Common myeloid progenitor, CD34-positive (primary cell): ENCODE measurements at regions not wholly inside any gene's neighbourhood (a gene's known extent, or its start where the extent isn't known, plus 50 kb on each side); places are given as distances from the start of the nearest gene placed in this dataset.

Experiments used
- CTCF ChIA-PET: fragments of 350-600 bp; sonication (Branson Sonifier 250); formaldehyde crosslinking; loops from one replicate; lab custom pipeline; 2021; ENCODE audit warnings: antibody characterized with exemption; lab: Charles Lee
- POLR2A ChIA-PET: fragments of 350-600 bp; sonication (Branson Sonifier 250); formaldehyde crosslinking; loops from one replicate; lab custom pipeline; 2021; ENCODE audit warnings: antibody characterized with exemption; lab: Charles Lee
- DNase-seq, 3 donors: peaks; one replicate each; pipeline versions ENCODE4 v3.0.0 to v3.0.0-alpha.2; 2013
- H3K27ac ChIP-seq, 2 experiments: 1 replicate in 1 of 2; 2 replicates in 1 of 2; pipeline ENCODE4 v1.7.0; 2013; ENCODE audit warnings: inconsistent platforms in 2 of 2, low read length in 2 of 2, mild to moderate bottlenecking in 2 of 2, low read depth in 1 of 2, moderate library complexity in 1 of 2; ENCODE audit not compliant: severe bottlenecking in 2 of 2, insufficient read depth in 1 of 2, poor library complexity in 1 of 2
- H3K27me3 ChIP-seq, 5 experiments: replicated peaks in 2 of 5; 1 replicate in 3 of 5; 2 replicates in 2 of 5; pipeline versions ENCODE4 v1.6.1 to v1.7.0; 2013; ENCODE audit warnings: low read length in 4 of 5, mild to moderate bottlenecking in 2 of 5, moderate library complexity in 2 of 5, inconsistent platforms in 1 of 5; ENCODE audit not compliant: insufficient read depth in 5 of 5, control insufficient read depth in 4 of 5
- H3K36me3 ChIP-seq, 4 experiments: 1 replicate in 2 of 4; 2 replicates in 2 of 4; pipeline versions ENCODE4 v1.6.1 to v1.7.0; 2013; ENCODE audit warnings: low read length in 3 of 4, control low read depth in 1 of 4, mild to moderate bottlenecking in 1 of 4; ENCODE audit not compliant: control insufficient read depth in 4 of 4, insufficient read depth in 4 of 4
- H3K4me1 ChIP-seq, 4 experiments: 1 replicate in 3 of 4; 2 replicates in 1 of 4; pipeline versions ENCODE4 v1.6.1 to v1.7.1; 2013; ENCODE audit warnings: low read length in 3 of 4, mild to moderate bottlenecking in 3 of 4, control low read depth in 1 of 4, inconsistent platforms in 1 of 4, moderate library complexity in 1 of 4; ENCODE audit not compliant: control insufficient read depth in 4 of 4, insufficient read depth in 4 of 4; ENCODE audit errors: control extremely low read depth in 1 of 4
- H3K4me3 ChIP-seq, 7 experiments: 1 replicate in 4 of 7; 2 replicates in 3 of 7; pipeline versions ENCODE4 v1.5.1 to v1.7.0; 2013; ENCODE audit warnings: mild to moderate bottlenecking in 7 of 7, low read length in 6 of 7, moderate library complexity in 6 of 7, inconsistent platforms in 2 of 7, low read depth in 2 of 7, control low read depth in 1 of 7; ENCODE audit not compliant: insufficient read depth in 4 of 7, control insufficient read depth in 1 of 7; ENCODE audit errors: extremely low read depth in 1 of 7
- H3K9me3 ChIP-seq, 5 experiments: 1 replicate in 4 of 5; 2 replicates in 1 of 5; pipeline versions ENCODE4 v1.6.1 to v1.7.1; 2013; ENCODE audit warnings: low read length in 4 of 5, mild to moderate bottlenecking in 2 of 5, inconsistent platforms in 1 of 5, low read depth in 1 of 5, moderate library complexity in 1 of 5; ENCODE audit not compliant: control insufficient read depth in 4 of 5, insufficient read depth in 2 of 5; ENCODE audit errors: control extremely low read depth in 1 of 5
- WGBS: methylation state at CpG from one replicate; pipeline ENCODE4 v1.1.5; 2013; ENCODE audit not compliant: insufficient coverage; 5-methylcytosine and 5-hydroxymethylcytosine counted together

- no peaks in the 10 kb centered on the region for H3K4me1 ChIP-seq
- POLR2A ChIA-PET = no interaction called here
- CTCF ChIA-PET = interaction anchor here (1.4 kb wide), 1 partner anchor 9 kb away, joined by 4 read pairs; no protein-coding TSS in a partner anchor
- H3K27me3 ChIP-seq = peaks cover 0 to 2% (median 0%) of the 10 kb centered on the region in 5 experiments
- WGBS = 100% methylated on average over 1 of the region's 3 CpGs
- no peak for DNase-seq
- peaks cover 0 to 2% (median 0%) of the 10 kb centered on the region in 5 experiments for H3K9me3 ChIP-seq
- no peaks in the 10 kb centered on the region for H3K36me3 ChIP-seq
- no peak overlapping the region for H3K4me3 ChIP-seq
- H3K27ac ChIP-seq = no peak overlapping the region
Measured at GRCh38 chr5:74372051-74372450, 268.5 kb downstream of the ENC1 start.

DNA sequence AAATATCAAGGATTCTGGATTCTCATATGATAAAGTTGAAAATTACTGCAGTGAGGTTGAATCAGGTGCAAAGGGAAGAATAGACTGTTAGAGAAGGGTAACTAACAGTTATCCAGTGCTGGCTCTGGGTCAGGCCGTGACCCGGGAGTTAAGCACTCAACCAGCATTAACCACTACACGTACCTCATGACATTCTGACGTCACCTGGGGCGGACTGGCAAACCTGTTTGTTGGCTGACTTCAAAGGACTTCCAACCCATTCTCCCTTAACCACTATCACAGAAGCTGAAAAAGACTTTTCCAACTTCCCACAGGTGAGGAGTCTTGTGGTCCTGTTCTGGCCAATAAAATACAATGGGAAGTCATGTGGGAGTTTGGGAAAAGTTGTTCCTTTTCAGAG lies 268.9 kb downstream of the ENC1 start:
- Histone ChIP-seq H3K9me3 (peaks cover 0 to 2% (median 0%) of the 10 kb centered on the region in 5 experiments), H3K27ac (no peak overlapping the region), H3K27me3 (peaks cover 0 to 2% (median 0%) of the 10 kb centered on the region in 5 experiments), H3K36me3 (no peaks in the 10 kb centered on the region), H3K4me3 (no peak overlapping the region), H3K4me1 (no peaks in the 10 kb centered on the region)
- CTCF ChIA-PET = no interaction called here
- POLR2A ChIA-PET = no interaction called here
- no peak for DNase-seq
- WGBS = 100% methylated on average over 3 of the region's 5 CpGs

DNA sequence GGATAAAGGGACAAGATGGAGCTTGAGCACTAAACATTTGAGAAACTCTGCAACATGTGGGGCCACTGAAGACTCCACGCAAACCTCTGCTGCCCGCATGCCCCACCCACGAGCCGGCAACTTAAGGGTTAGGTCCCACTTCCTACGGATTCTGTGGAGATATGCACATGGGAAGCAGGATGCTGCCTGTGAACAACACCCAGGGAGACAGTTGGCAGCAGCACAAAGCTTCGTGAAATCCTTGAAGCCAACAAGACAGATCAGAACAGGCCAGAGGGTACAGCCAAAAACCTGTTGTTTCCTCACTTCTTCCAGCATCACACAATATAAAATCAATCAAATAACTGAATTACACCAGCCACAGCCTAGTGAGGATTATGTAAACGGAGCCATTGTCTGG lies 270.4 kb downstream of the ENC1 start:
- Histone ChIP-seq H3K36me3 (no peaks in the 10 kb centered on the region), H3K27me3 (peaks cover 0 to 2% (median 0%) of the 10 kb centered on the region in 5 experiments), H3K27ac (no peak overlapping the region), H3K4me3 (no peak overlapping the region), H3K4me1 (no peaks in the 10 kb centered on the region), H3K9me3 (peaks cover 0 to 9% (median 2%) of the 10 kb centered on the region in 5 experiments)
- WGBS = 93% methylated on average over 6 of the region's 7 CpGs
- CTCF ChIA-PET = no interaction called here
- no peak for DNase-seq
- POLR2A ChIA-PET = interaction anchor here (0.6 kb wide), 1 partner anchor 19 kb away, joined by 4 read pairs; no protein-coding TSS in a partner anchor

DNA sequence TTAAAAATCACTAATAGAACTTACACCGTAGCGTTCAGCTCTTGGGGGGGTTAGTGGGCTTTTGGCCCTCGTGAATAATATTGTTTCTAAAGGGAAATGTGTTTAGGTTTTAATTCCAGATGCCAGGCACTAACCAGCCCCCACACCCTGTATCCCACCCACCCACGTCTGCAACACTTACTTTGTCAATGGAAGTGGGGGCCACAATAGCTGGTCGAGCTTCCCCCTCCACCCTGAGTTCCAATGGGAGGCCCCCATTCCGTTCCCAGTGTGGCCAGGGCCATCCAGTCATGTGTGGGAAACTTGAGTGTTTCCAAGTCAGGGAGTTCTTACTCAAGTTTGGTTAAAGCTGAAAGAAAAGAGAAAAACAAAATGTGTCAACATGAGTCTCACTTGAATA lies 271.4 kb downstream of the ENC1 start:
- H3K27ac ChIP-seq = no peak overlapping the region
- H3K36me3 ChIP-seq = no peaks in the 10 kb centered on the region

GRCh38 chr5:74367934-74368333 lies 272.6 kb downstream of the ENC1 start:
- ChIA-PET CTCF (no interaction called here), POLR2A (no interaction called here)
- no peak for DNase-seq
- Histone ChIP-seq H3K4me1 (no peaks in the 10 kb centered on the region), H3K9me3 (peaks cover 0 to 9% (median 2%) of the 10 kb centered on the region in 5 experiments), H3K27ac (no peak overlapping the region), H3K27me3 (peaks cover 0 to 7% (median 0%) of the 10 kb centered on the region in 5 experiments), H3K4me3 (no peak overlapping the region), H3K36me3 (no peaks in the 10 kb centered on the region)
- WGBS = 96% methylated on average over 4 of the region's 4 CpGs

More for the DNA sequence above, 271.4 kb downstream of the ENC1 start:
- ChIA-PET POLR2A (no interaction called here), CTCF (no interaction called here)
- no CpG with 5 or more reads among the region's 6 CpGs for WGBS
- Histone ChIP-seq H3K9me3 (peaks cover 0 to 9% (median 2%) of the 10 kb centered on the region in 5 experiments), H3K4me1 (no peaks in the 10 kb centered on the region), H3K4me3 (no peak overlapping the region), H3K27me3 (peaks cover 0 to 4% (median 0%) of the 10 kb centered on the region in 5 experiments)
- DNase-seq = no peak

GRCh38 chr5:74367241-74367733 lies 273.2 kb downstream of the ENC1 start:
- 85% methylated on average over 4 of the region's 4 CpGs for WGBS
- POLR2A ChIA-PET = no interaction called here
- peaks cover 0 to 7% (median 0%) of the 10 kb centered on the region in 5 experiments for H3K27me3 ChIP-seq

GRCh38 chr5:74365723-74366122 lies 274.8 kb downstream of the ENC1 start:
- ChIA-PET POLR2A (no interaction called here), CTCF (no interaction called here)
- peaks cover 0 to 9% (median 0%) of the 10 kb centered on the region in 5 experiments for H3K9me3 ChIP-seq
- H3K36me3 ChIP-seq = no peaks in the 10 kb centered on the region
- WGBS = 100% methylated on average over 1 of the region's 1 CpG
- H3K27me3 ChIP-seq = peaks cover 0 to 8% (median 0%) of the 10 kb centered on the region in 5 experiments
- DNase-seq = no peak
- H3K27ac ChIP-seq = no peak overlapping the region
- no peak overlapping the region for H3K4me3 ChIP-seq
- no peaks in the 10 kb centered on the region for H3K4me1 ChIP-seq

More at GRCh38 chr5:74367241-74367733, 273.2 kb downstream of the ENC1 start:
- DNase-seq = no peak
- H3K36me3 ChIP-seq = no peaks in the 10 kb centered on the region
- H3K27ac ChIP-seq = no peak overlapping the region
- H3K4me1 ChIP-seq = no peaks in the 10 kb centered on the region
- peaks cover 0 to 9% (median 2%) of the 10 kb centered on the region in 5 experiments for H3K9me3 ChIP-seq
- CTCF ChIA-PET = no interaction called here
- no peak overlapping the region for H3K4me3 ChIP-seq
